HL-60 (cell line): ENCODE measurements at regions not wholly inside any gene's neighbourhood (a gene's known extent, or its start where the extent isn't known, plus 50 kb on each side); places are given as distances from the start of the nearest gene placed in this dataset.

Experiments
- DNase-seq, 2 experiments: peaks; one replicate each; pipeline ENCODE4 v3.0.0-alpha.2; 2010 to 2020; ENCODE audit warnings: low read depth in 1 of 2, low spot score in 1 of 2
- H3K27ac ChIP-seq: fragments of 250-450 bp; sonication (Bioruptor Pico); replicated peaks from 2 replicates; pipeline ENCODE4 v1.5.1; 2020; ENCODE audit warnings: mild to moderate bottlenecking, moderate library complexity
- H3K27me3 ChIP-seq: fragments of 250-450 bp; sonication (Bioruptor Pico); 2 replicates; pipeline ENCODE4 v1.5.1; 2021; ENCODE audit warnings: mild to moderate bottlenecking, moderate library complexity; ENCODE audit not compliant: insufficient read depth, poor library complexity, severe bottlenecking
- H3K4me3 ChIP-seq: replicated peaks from 2 replicates; pipeline ENCODE4 v1.5.1; 2011; ENCODE audit warnings: mild to moderate bottlenecking, control low read depth, low read length; ENCODE audit not compliant: insufficient read depth
- CTCF ChIP-seq: IDR thresholded peaks from one replicate; pipeline ENCODE4 v1.5.1; 2011; ENCODE audit warnings: low read length, control low read depth, inconsistent platforms; ENCODE audit not compliant: insufficient read depth
- GABPA ChIP-seq: IDR thresholded peaks from 2 replicates; pipeline ENCODE4 v1.6.1; 2012; ENCODE audit warnings: low read depth
- POLR2AphosphoS5 ChIP-seq: IDR thresholded peaks from 2 replicates; pipeline ENCODE4 v1.6.1; 2012; ENCODE audit warnings: low read depth
- REST ChIP-seq: IDR thresholded peaks from 2 replicates; pipeline ENCODE4 v1.6.1; 2012; ENCODE audit warnings: low read depth; ENCODE audit not compliant: insufficient replicate concordance
- SPI1 ChIP-seq: IDR thresholded peaks from 2 replicates; pipeline ENCODE4 v1.6.1; 2012; ENCODE audit warnings: low read depth, mild to moderate bottlenecking, borderline replicate concordance

- H3K27me3 ChIP-seq: no peaks in the 10 kb centered on the region
- H3K4me3 ChIP-seq: no peak overlapping the region
- no peak overlapping the region for H3K27ac ChIP-seq
- DNase-seq: no peak
- TF ChIP-seq REST (no peak), CTCF (no peak), POLR2AphosphoS5 (no peak), SPI1 (no peak), GABPA (no peak)
These were observed 833.0 kb upstream of the COX7C start for GRCh38 chr5:85784746-85785145.

GRCh38 chr5:85813146-85813545 is 804.6 kb upstream of the COX7C start:
- Histone ChIP-seq H3K27ac (no peak overlapping the region), H3K27me3 (no peaks in the 10 kb centered on the region), H3K4me3 (no peak overlapping the region)
- DNase-seq: no peak
- TF ChIP-seq GABPA (no peak), SPI1 (no peak), REST (no peak), POLR2AphosphoS5 (no peak), CTCF (no peak)

GRCh38 chr5:85814596-85814995 is 803.1 kb upstream of the COX7C start:
- H3K27me3 ChIP-seq: no peaks in the 10 kb centered on the region
- DNase-seq: no peak
- H3K27ac ChIP-seq: no peak overlapping the region
- TF ChIP-seq POLR2AphosphoS5 (no peak), GABPA (no peak), SPI1 (no peak), REST (no peak), CTCF (no peak)
- H3K4me3 ChIP-seq: no peak overlapping the region
